Fibroblast of pulmonary artery (primary cell): ENCODE measurements at regions not wholly inside any gene's neighbourhood (a gene's known extent, or its start where the extent isn't known, plus 50 kb on each side); places are given as distances from the start of the nearest gene placed in this dataset.

ENCODE experiments used
- DNase-seq: peaks from one replicate; pipeline ENCODE4 v3.0.0-alpha.2; 2010; ENCODE audit warnings: low read depth
- H3K4me3 ChIP-seq: replicated peaks from 2 replicates; pipeline ENCODE4 v1.5.1; 2011; ENCODE audit warnings: low read depth, mild to moderate bottlenecking, control low read depth, low read length, moderate library complexity
- TF ChIP-seq, protein P1 (sequence below): IDR thresholded peaks from 2 replicates; pipeline ENCODE4 v1.5.1; 2011; ENCODE audit warnings: mild to moderate bottlenecking, control low read depth, low read length, inconsistent platforms; ENCODE audit errors: missing control alignments

DNA sequence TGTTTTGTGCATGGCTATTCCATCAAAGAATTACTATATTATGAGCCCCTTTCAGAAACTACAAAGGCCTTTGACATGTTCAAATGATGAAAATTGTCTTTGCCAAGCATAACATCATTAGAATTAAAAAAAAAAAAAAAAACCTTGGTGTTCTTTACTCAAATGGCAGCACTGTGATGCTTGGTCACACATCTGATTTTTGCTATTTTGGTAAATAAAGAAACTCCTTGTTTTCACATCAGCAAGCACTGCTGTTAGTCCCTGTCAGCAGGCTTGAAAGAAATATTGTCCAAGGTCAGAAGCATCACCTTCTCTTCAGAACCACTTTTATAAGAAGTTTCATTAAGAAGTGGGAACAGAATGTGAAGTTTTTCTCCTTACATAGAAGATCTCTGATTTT, 537.3 kb downstream of the MFSD1 start:
- H3K4me3 ChIP-seq = no peak overlapping the region
- TF ChIP-seq, protein P1, sequence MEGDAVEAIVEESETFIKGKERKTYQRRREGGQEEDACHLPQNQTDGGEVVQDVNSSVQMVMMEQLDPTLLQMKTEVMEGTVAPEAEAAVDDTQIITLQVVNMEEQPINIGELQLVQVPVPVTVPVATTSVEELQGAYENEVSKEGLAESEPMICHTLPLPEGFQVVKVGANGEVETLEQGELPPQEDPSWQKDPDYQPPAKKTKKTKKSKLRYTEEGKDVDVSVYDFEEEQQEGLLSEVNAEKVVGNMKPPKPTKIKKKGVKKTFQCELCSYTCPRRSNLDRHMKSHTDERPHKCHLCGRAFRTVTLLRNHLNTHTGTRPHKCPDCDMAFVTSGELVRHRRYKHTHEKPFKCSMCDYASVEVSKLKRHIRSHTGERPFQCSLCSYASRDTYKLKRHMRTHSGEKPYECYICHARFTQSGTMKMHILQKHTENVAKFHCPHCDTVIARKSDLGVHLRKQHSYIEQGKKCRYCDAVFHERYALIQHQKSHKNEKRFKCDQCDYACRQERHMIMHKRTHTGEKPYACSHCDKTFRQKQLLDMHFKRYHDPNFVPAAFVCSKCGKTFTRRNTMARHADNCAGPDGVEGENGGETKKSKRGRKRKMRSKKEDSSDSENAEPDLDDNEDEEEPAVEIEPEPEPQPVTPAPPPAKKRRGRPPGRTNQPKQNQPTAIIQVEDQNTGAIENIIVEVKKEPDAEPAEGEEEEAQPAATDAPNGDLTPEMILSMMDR = no peak
- DNase-seq = no peak

- DNase-seq = peak; percentile 10
- TF ChIP-seq, protein P1 = no peak
- H3K4me3 ChIP-seq = no peak overlapping the region
Measured at GRCh38 chr3:159340877-159341500, 539.1 kb downstream of the MFSD1 start.

GRCh38 chr3:159346271-159346903, 544.5 kb downstream of the MFSD1 start:
- no peak overlapping the region for H3K4me3 ChIP-seq
- TF ChIP-seq, protein P1 = no peak
- DNase-seq = no peak

GRCh38 chr3:159348431-159348830, 546.6 kb downstream of the MFSD1 start:
- no peak for DNase-seq
- TF ChIP-seq, protein P1 = no peak
- no peak overlapping the region for H3K4me3 ChIP-seq

GRCh38 chr3:159356606-159357005, 554.8 kb downstream of the MFSD1 start:
- H3K4me3 ChIP-seq = no peak overlapping the region
- TF ChIP-seq, protein P1 = no peak
- DNase-seq = no peak

GRCh38 chr3:159364511-159364910, 562.7 kb downstream of the MFSD1 start:
- H3K4me3 ChIP-seq = no peak overlapping the region
- TF ChIP-seq, protein P1 = no peak
- DNase-seq = no peak

DNA sequence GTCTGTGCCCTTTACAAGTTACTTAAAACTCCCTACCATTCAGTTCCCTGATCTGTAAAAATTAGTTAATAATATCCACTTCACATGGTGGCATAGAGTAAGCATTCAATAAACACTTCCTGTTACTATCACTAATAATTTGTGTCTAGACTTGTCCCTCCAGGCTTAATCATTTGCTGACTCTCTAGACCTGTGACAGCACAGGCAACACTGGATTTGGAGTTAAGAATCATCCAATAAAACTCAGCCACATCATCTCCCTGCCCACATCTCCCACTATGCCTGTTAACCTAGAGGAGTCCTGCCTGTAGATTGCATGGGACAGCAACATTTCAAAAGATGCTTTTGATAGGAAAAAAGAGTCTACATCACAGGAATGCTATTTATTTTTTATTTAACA, 564.6 kb downstream of the MFSD1 start:
- TF ChIP-seq, protein P1 = no peak
- no peak for DNase-seq
- H3K4me3 ChIP-seq = no peak overlapping the region
